Hepatocyte (in vitro differentiated cells): ENCODE measurements at regions not wholly inside any gene's neighbourhood (a gene's known extent, or its start where the extent isn't known, plus 50 kb on each side); places are given as distances from the start of the nearest gene placed in this dataset.

Source experiments
- DNase-seq: peaks from one replicate; pipeline ENCODE4 v3.0.0-alpha.2; 2016; ENCODE audit warnings: low spot score
- H2AFZ ChIP-seq: fragments of 200-600 bp; sonication (generic); 2 replicates; pipeline ENCODE4 v1.6.0; 2016; ENCODE audit warnings: antibody characterized with exemption, mild to moderate bottlenecking
- H3K27ac ChIP-seq: fragments of 200-600 bp; sonication (generic); 2 replicates; pipeline ENCODE4 v1.5.1; 2016; ENCODE audit warnings: mild to moderate bottlenecking
- H3K27me3 ChIP-seq: fragments of 200-600 bp; sonication (generic); 2 replicates; pipeline ENCODE4 v1.6.1; 2016
- H3K36me3 ChIP-seq: fragments of 200-600 bp; sonication (generic); replicated peaks from 2 replicates; pipeline ENCODE4 v1.5.1; 2016; ENCODE audit warnings: low read depth; ENCODE audit not compliant: insufficient read depth
- H3K4me1 ChIP-seq: fragments of 200-600 bp; sonication (generic); 2 replicates; pipeline ENCODE4 v1.5.1; 2016; ENCODE audit warnings: mild to moderate bottlenecking, moderate library complexity; ENCODE audit not compliant: insufficient read depth
- H3K4me2 ChIP-seq: fragments of 200-600 bp; sonication (generic); 2 replicates; pipeline ENCODE4 v1.6.0; 2016
- H3K4me3 ChIP-seq: fragments of 200-600 bp; sonication (generic); 2 replicates; pipeline ENCODE4 v1.5.1; 2016; ENCODE audit warnings: mild to moderate bottlenecking
- H3K79me2 ChIP-seq: fragments of 200-600 bp; sonication (generic); 2 replicates; pipeline ENCODE4 v1.6.0; 2017; ENCODE audit warnings: mild to moderate bottlenecking
- H3K9me2 ChIP-seq: fragments of 200-600 bp; sonication (generic); replicated peaks from 2 replicates; pipeline ENCODE4 v1.6.0; 2017; ENCODE audit warnings: mild to moderate bottlenecking; ENCODE audit not compliant: insufficient read depth
- H3K9me3 ChIP-seq: fragments of 200-600 bp; sonication (generic); 2 replicates; pipeline ENCODE4 v1.5.1; 2016; ENCODE audit warnings: low read depth, mild to moderate bottlenecking
- H4K20me1 ChIP-seq: fragments of 200-600 bp; sonication (generic); 2 replicates; pipeline ENCODE4 v1.6.0; 2016; ENCODE audit warnings: mild to moderate bottlenecking; ENCODE audit not compliant: insufficient read depth, poor library complexity, severe bottlenecking
- EZH2 ChIP-seq: fragments of 200-600 bp; sonication (generic); IDR thresholded peaks from 2 replicates; pipeline ENCODE4 v1.6.1; 2016; ENCODE audit warnings: antibody characterized with exemption, mild to moderate bottlenecking, borderline replicate concordance
- EZH2phosphoT487 ChIP-seq: fragments of 200-600 bp; sonication (generic); IDR thresholded peaks from one replicate; pipeline ENCODE4 v1.6.1; 2018; ENCODE audit warnings: antibody characterized with exemption, mild to moderate bottlenecking, low read depth, moderate library complexity; ENCODE audit not compliant: unreplicated experiment, severe bottlenecking
- WGBS: methylation state at CpG from one replicate; pipeline ENCODE4 v1.1.6; 2016; ENCODE audit warnings: low lambda C conversion rate; ENCODE audit errors: missing lambda C conversion rate; 5-methylcytosine and 5-hydroxymethylcytosine counted together
- TF ChIP-seq, protein P1 (sequence below): fragments of 200-600 bp; sonication (generic); IDR thresholded peaks from 2 replicates; pipeline ENCODE4 v1.5.1; 2016; ENCODE audit warnings: antibody characterized with exemption, mild to moderate bottlenecking; ENCODE audit not compliant: poor library complexity

DNA sequence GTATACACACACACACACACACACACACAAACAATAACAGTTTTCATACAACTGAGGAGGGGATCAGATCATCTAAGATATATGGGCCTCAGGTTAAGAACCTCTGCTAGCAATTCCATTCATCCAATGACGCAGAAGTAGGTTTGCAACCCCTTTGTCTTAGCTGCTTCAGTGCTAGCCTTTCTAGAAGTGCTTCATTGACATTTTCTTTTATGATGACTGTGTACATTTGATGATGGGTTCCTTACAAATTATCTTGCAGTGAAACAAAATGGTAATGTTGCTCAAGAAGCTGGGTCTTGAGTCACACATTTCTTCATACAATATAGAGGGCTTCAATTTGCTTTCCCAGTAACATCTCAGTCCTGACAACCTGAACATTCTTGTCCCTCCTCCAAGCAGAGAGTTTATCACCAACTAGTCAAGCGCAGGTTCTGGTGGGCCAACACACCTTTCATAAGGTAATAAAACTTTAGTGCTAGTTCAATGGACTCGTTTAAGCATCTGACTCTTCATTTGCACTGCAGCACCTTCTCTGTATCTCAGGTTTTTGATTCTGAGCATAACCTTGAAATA is 269.5 kb downstream of the CNTN3 start:
- H3K27ac ChIP-seq = no peak overlapping the region
- H3K36me3 ChIP-seq = no peaks in the 10 kb centered on the region
- no peak overlapping the region for H2AFZ ChIP-seq
- H4K20me1 ChIP-seq = no peaks in the 10 kb centered on the region
- no peak overlapping the region for H3K4me2 ChIP-seq
- no peaks in the 10 kb centered on the region for H3K9me3 ChIP-seq
- TF ChIP-seq EZH2 (no peak), EZH2phosphoT487 (no peak)
- TF ChIP-seq, protein P1, sequence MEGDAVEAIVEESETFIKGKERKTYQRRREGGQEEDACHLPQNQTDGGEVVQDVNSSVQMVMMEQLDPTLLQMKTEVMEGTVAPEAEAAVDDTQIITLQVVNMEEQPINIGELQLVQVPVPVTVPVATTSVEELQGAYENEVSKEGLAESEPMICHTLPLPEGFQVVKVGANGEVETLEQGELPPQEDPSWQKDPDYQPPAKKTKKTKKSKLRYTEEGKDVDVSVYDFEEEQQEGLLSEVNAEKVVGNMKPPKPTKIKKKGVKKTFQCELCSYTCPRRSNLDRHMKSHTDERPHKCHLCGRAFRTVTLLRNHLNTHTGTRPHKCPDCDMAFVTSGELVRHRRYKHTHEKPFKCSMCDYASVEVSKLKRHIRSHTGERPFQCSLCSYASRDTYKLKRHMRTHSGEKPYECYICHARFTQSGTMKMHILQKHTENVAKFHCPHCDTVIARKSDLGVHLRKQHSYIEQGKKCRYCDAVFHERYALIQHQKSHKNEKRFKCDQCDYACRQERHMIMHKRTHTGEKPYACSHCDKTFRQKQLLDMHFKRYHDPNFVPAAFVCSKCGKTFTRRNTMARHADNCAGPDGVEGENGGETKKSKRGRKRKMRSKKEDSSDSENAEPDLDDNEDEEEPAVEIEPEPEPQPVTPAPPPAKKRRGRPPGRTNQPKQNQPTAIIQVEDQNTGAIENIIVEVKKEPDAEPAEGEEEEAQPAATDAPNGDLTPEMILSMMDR = no peak
- 87% methylated on average over 3 of the region's 3 CpGs for WGBS
- H3K9me2 ChIP-seq = no peaks in the 10 kb centered on the region
- H3K27me3 ChIP-seq = no peaks in the 10 kb centered on the region
- H3K4me1 ChIP-seq = peaks cover 9% of the 10 kb centered on the region
- H3K4me3 ChIP-seq = no peak overlapping the region
- H3K79me2 ChIP-seq = no peaks in the 10 kb centered on the region
- no peak for DNase-seq

DNA sequence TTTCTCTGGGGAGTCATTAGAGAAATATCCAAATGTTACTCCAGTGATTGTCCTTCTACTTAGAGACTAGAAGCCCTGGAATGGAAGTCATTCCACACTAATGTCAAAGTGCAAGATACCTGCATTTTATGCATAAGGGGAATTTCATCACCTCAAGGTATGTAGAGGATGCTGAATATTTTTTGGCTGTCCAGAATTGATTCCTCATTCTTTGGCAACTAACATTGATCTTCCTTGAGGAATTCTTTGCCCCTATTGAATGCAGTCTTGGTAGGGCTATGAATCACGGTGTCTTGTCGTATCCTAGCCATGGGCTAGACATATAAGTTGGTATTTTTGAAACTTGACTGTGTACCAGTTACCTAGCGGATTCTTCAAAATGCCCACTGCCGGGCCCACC is 271.1 kb downstream of the CNTN3 start:
- TF ChIP-seq EZH2 (no peak), EZH2phosphoT487 (no peak)
- TF ChIP-seq, protein P1 = no peak
- no peaks in the 10 kb centered on the region for H3K27me3 ChIP-seq
- no peak overlapping the region for H2AFZ ChIP-seq
- WGBS = 83% methylated on average over 4 of the region's 4 CpGs
- H4K20me1 ChIP-seq = no peaks in the 10 kb centered on the region
- no peaks in the 10 kb centered on the region for H3K79me2 ChIP-seq
- H3K27ac ChIP-seq = no peak overlapping the region
- H3K9me3 ChIP-seq = no peaks in the 10 kb centered on the region
- peaks cover 5% of the 10 kb centered on the region for H3K4me1 ChIP-seq
- no peak overlapping the region for H3K4me3 ChIP-seq
- no peaks in the 10 kb centered on the region for H3K36me3 ChIP-seq
- H3K4me2 ChIP-seq = no peak overlapping the region
- DNase-seq = no peak
- no peaks in the 10 kb centered on the region for H3K9me2 ChIP-seq

GRCh38 chr3:74338998-74339397 is 275.5 kb downstream of the CNTN3 start:
- H3K4me3 ChIP-seq = no peak overlapping the region
- H3K79me2 ChIP-seq = no peaks in the 10 kb centered on the region
- H3K27me3 ChIP-seq = no peaks in the 10 kb centered on the region
- no peak overlapping the region for H3K27ac ChIP-seq
- WGBS = 100% methylated on average over 1 of the region's 1 CpG
- H3K9me3 ChIP-seq = no peaks in the 10 kb centered on the region
- TF ChIP-seq EZH2 (no peak), EZH2phosphoT487 (no peak)
- TF ChIP-seq, protein P1 = no peak
- H3K9me2 ChIP-seq = no peaks in the 10 kb centered on the region
- no peaks in the 10 kb centered on the region for H3K4me1 ChIP-seq
- no peak overlapping the region for H3K4me2 ChIP-seq
- no peak overlapping the region for H2AFZ ChIP-seq
- no peak for DNase-seq
- H3K36me3 ChIP-seq = no peaks in the 10 kb centered on the region
- H4K20me1 ChIP-seq = no peaks in the 10 kb centered on the region

DNA sequence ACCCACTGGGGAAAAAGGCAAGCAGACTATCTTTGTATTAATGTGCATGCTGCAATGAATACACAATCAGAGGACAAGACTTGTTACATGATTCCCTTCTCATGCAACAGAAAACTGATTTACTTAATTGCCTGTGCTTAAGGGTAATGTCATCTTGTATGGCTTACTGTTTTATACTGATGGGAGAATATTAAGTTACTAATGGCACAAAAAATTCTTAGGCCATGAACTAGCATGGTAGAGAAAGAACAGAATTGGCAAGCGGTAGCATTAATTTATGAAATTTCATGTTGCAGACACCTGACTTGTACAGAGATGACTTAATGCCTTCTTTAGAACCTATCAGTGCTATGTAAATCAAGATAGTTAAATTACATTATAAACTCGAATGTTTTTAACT is 282.3 kb downstream of the CNTN3 start:
- Histone ChIP-seq H3K9me2 (no peaks in the 10 kb centered on the region), H3K79me2 (no peaks in the 10 kb centered on the region), H3K36me3 (no peaks in the 10 kb centered on the region), H3K27me3 (no peaks in the 10 kb centered on the region), H4K20me1 (no peaks in the 10 kb centered on the region), H3K9me3 (no peaks in the 10 kb centered on the region), H2AFZ (no peak overlapping the region), H3K27ac (no peak overlapping the region), H3K4me1 (no peaks in the 10 kb centered on the region), H3K4me2 (no peak overlapping the region), H3K4me3 (no peak overlapping the region)
- WGBS = 94% methylated on average over 2 of the region's 2 CpGs
- no peak for TF ChIP-seq EZH2
- TF ChIP-seq, protein P1 = no peak
- no peak for TF ChIP-seq EZH2phosphoT487
- no peak for DNase-seq
